ENCODE measurements at regions not wholly inside any gene's neighbourhood (a gene's known extent, or its start where the extent isn't known, plus 50 kb on each side); places are given as distances from the start of the nearest gene placed in this dataset.
"Not testable (repeated sequence)": the region's sequence is repeated elsewhere in the genome, so short reads cannot be mapped to it uniquely, and the experiment has no call there.

- DNase-seq (no peak), ATAC-seq (no peak)
- H3K9me3 ChIP-seq (ENCODE audit: control insufficient read depth, low read length, poor library complexity, severe bottlenecking) = no peaks in the 10 kb centered on the region
- H3K27ac Mint-ChIP-seq = no peak overlapping the region
- peaks cover 23% of the 10 kb centered on the region for H3K27me3 Mint-ChIP-seq
- H3K36me3 Mint-ChIP-seq (ENCODE audit: low read depth) = peaks cover 2% of the 10 kb centered on the region
- H3K4me3 Mint-ChIP-seq = no peak overlapping the region
- no peaks in the 10 kb centered on the region for H3K4me1 Mint-ChIP-seq
These were observed 152.6 kb upstream of the SEMA6A start for GRCh38 chr5:116727248-116727647.

- H3K4me1 Mint-ChIP-seq; H3K27ac Mint-ChIP-seq; ATAC-seq; DNase-seq; H3K4me3 Mint-ChIP-seq; H3K9me3 ChIP-seq (ENCODE audit: control insufficient read depth, low read length, poor library complexity, severe bottlenecking); H3K36me3 Mint-ChIP-seq (ENCODE audit: low read depth): not testable (repeated sequence)
- H3K27me3 Mint-ChIP-seq = peaks cover 23% of the 10 kb centered on the region
These were observed 151.6 kb upstream of the SEMA6A start for GRCh38 chr5:116726180-116726579.

- peaks cover 2% of the 10 kb centered on the region for H3K36me3 Mint-ChIP-seq (ENCODE audit: low read depth)
- H3K9me3 ChIP-seq (ENCODE audit: control insufficient read depth, low read length, poor library complexity, severe bottlenecking) = no peaks in the 10 kb centered on the region
- no peak overlapping the region for H3K27ac Mint-ChIP-seq
- ATAC-seq (no peak), DNase-seq (no peak)
- no peak overlapping the region for H3K4me3 Mint-ChIP-seq
- peaks cover 23% of the 10 kb centered on the region for H3K27me3 Mint-ChIP-seq
- no peaks in the 10 kb centered on the region for H3K4me1 Mint-ChIP-seq
These were observed 150.3 kb upstream of the SEMA6A start for GRCh38 chr5:116724971-116725370.

GRCh38 chr5:116722651-116723050, 148.0 kb upstream of the SEMA6A start:
- ATAC-seq (no peak), DNase-seq (no peak)
- H3K4me3 Mint-ChIP-seq = no peak overlapping the region
- H3K36me3 Mint-ChIP-seq (ENCODE audit: low read depth) = peaks cover 2% of the 10 kb centered on the region
- H3K27me3 Mint-ChIP-seq = peaks cover 30% of the 10 kb centered on the region
- no peaks in the 10 kb centered on the region for H3K9me3 ChIP-seq (ENCODE audit: control insufficient read depth, low read length, poor library complexity, severe bottlenecking)
- no peak overlapping the region for H3K27ac Mint-ChIP-seq
- no peaks in the 10 kb centered on the region for H3K4me1 Mint-ChIP-seq

GRCh38 chr5:116719106-116719505, 144.5 kb upstream of the SEMA6A start:
- no peaks in the 10 kb centered on the region for H3K9me3 ChIP-seq (ENCODE audit: control insufficient read depth, low read length, poor library complexity, severe bottlenecking)
- H3K27ac Mint-ChIP-seq = no peak overlapping the region
- H3K27me3 Mint-ChIP-seq = peaks cover 24% of the 10 kb centered on the region
- ATAC-seq (no peak), DNase-seq (no peak)
- no peaks in the 10 kb centered on the region for H3K36me3 Mint-ChIP-seq (ENCODE audit: low read depth)
- H3K4me3 Mint-ChIP-seq = no peak overlapping the region
- H3K4me1 Mint-ChIP-seq = no peaks in the 10 kb centered on the region

GRCh38 chr5:116718317-116718716, 143.7 kb upstream of the SEMA6A start:
- H3K9me3 ChIP-seq (ENCODE audit: control insufficient read depth, low read length, poor library complexity, severe bottlenecking) = no peaks in the 10 kb centered on the region
- ATAC-seq (no peak), DNase-seq (no peak)
- no peaks in the 10 kb centered on the region for H3K4me1 Mint-ChIP-seq
- H3K27ac Mint-ChIP-seq = no peak overlapping the region
- H3K27me3 Mint-ChIP-seq = peaks cover 22% of the 10 kb centered on the region
- H3K4me3 Mint-ChIP-seq = no peak overlapping the region
- H3K36me3 Mint-ChIP-seq (ENCODE audit: low read depth) = no peaks in the 10 kb centered on the region

- no peak for DNase-seq
- no peaks in the 10 kb centered on the region for H3K36me3 Mint-ChIP-seq (ENCODE audit: low read depth)
- H3K9me3 ChIP-seq (ENCODE audit: control insufficient read depth, low read length, poor library complexity, severe bottlenecking) = no peaks in the 10 kb centered on the region
- no peak for ATAC-seq
- no peak overlapping the region for H3K27ac Mint-ChIP-seq
- no peaks in the 10 kb centered on the region for H3K27me3 Mint-ChIP-seq
- H3K4me1 Mint-ChIP-seq = no peaks in the 10 kb centered on the region
- no peak overlapping the region for H3K4me3 Mint-ChIP-seq
These were observed 134.5 kb upstream of the SEMA6A start for GRCh38 chr5:116709082-116709481.

- not testable (repeated sequence) for H3K4me3 Mint-ChIP-seq; H3K9me3 ChIP-seq (ENCODE audit: control insufficient read depth, low read length, poor library complexity, severe bottlenecking); H3K4me1 Mint-ChIP-seq; H3K36me3 Mint-ChIP-seq (ENCODE audit: low read depth); DNase-seq; ATAC-seq; H3K27ac Mint-ChIP-seq; H3K27me3 Mint-ChIP-seq
These were observed 130.5 kb upstream of the SEMA6A start for GRCh38 chr5:116705121-116705519.

- DNase-seq = no peak
- no peaks in the 10 kb centered on the region for H3K9me3 ChIP-seq (ENCODE audit: control insufficient read depth, low read length, poor library complexity, severe bottlenecking)
- ATAC-seq = no peak
- Mint-ChIP-seq H3K27ac (no peak overlapping the region), H3K27me3 (no peaks in the 10 kb centered on the region), H3K4me3 (no peak overlapping the region), H3K4me1 (no peaks in the 10 kb centered on the region), H3K36me3 (ENCODE audit: low read depth) (no peaks in the 10 kb centered on the region)
These were observed 129.3 kb upstream of the SEMA6A start for GRCh38 chr5:116703941-116704340.

- no peaks in the 10 kb centered on the region for H3K9me3 ChIP-seq (ENCODE audit: control insufficient read depth, low read length, poor library complexity, severe bottlenecking)
- DNase-seq = no peak
- ATAC-seq = no peak
- H3K4me3 Mint-ChIP-seq = no peak overlapping the region
- H3K27me3 Mint-ChIP-seq = no peaks in the 10 kb centered on the region
- H3K36me3 Mint-ChIP-seq (ENCODE audit: low read depth) = no peaks in the 10 kb centered on the region
- H3K4me1 Mint-ChIP-seq = no peaks in the 10 kb centered on the region
- H3K27ac Mint-ChIP-seq = no peak overlapping the region
These were observed 128.7 kb upstream of the SEMA6A start for GRCh38 chr5:116703328-116703727.

- no peaks in the 10 kb centered on the region for H3K4me1 Mint-ChIP-seq
- H3K4me3 Mint-ChIP-seq = no peak overlapping the region
These were observed 128.2 kb upstream of the SEMA6A start for GRCh38 chr5:116702776-116703175.

GRCh38 chr5:116699332-116699731, 124.7 kb upstream of the SEMA6A start:
- no peaks in the 10 kb centered on the region for H3K4me1 Mint-ChIP-seq
- H3K4me3 Mint-ChIP-seq = no peak overlapping the region
- H3K36me3 Mint-ChIP-seq (ENCODE audit: low read depth) = no peaks in the 10 kb centered on the region
- H3K9me3 ChIP-seq (ENCODE audit: control insufficient read depth, low read length, poor library complexity, severe bottlenecking) = no peaks in the 10 kb centered on the region
- no peaks in the 10 kb centered on the region for H3K27me3 Mint-ChIP-seq
- H3K27ac Mint-ChIP-seq = no peak overlapping the region
- DNase-seq (no peak), ATAC-seq (no peak)

More at GRCh38 chr5:116702776-116703175, 128.2 kb upstream of the SEMA6A start:
- no peaks in the 10 kb centered on the region for H3K27me3 Mint-ChIP-seq
- no peaks in the 10 kb centered on the region for H3K9me3 ChIP-seq (ENCODE audit: control insufficient read depth, low read length, poor library complexity, severe bottlenecking)
- ATAC-seq = no peak
- H3K27ac Mint-ChIP-seq = no peak overlapping the region
- no peak for DNase-seq
- H3K36me3 Mint-ChIP-seq (ENCODE audit: low read depth) = no peaks in the 10 kb centered on the region

- Mint-ChIP-seq H3K27ac (no peak overlapping the region), H3K4me3 (no peak overlapping the region), H3K4me1 (no peaks in the 10 kb centered on the region), H3K27me3 (peaks cover 5% of the 10 kb centered on the region), H3K36me3 (ENCODE audit: low read depth) (no peaks in the 10 kb centered on the region)
- DNase-seq = no peak
- no peak for ATAC-seq
- H3K9me3 ChIP-seq (ENCODE audit: control insufficient read depth, low read length, poor library complexity, severe bottlenecking) = no peaks in the 10 kb centered on the region
These were observed 121.7 kb upstream of the SEMA6A start for GRCh38 chr5:116696366-116696765.

GRCh38 chr5:116695681-116696080, 121.1 kb upstream of the SEMA6A start:
- Mint-ChIP-seq H3K27me3 (peaks cover 5% of the 10 kb centered on the region), H3K4me1 (no peaks in the 10 kb centered on the region), H3K27ac (no peak overlapping the region), H3K36me3 (ENCODE audit: low read depth) (no peaks in the 10 kb centered on the region), H3K4me3 (no peak overlapping the region)
- ATAC-seq = no peak
- no peaks in the 10 kb centered on the region for H3K9me3 ChIP-seq (ENCODE audit: control insufficient read depth, low read length, poor library complexity, severe bottlenecking)
- no peak for DNase-seq

- DNase-seq (no peak), ATAC-seq (no peak)
- no peak overlapping the region for H3K4me3 Mint-ChIP-seq
- no peaks in the 10 kb centered on the region for H3K9me3 ChIP-seq (ENCODE audit: control insufficient read depth, low read length, poor library complexity, severe bottlenecking)
- no peaks in the 10 kb centered on the region for H3K36me3 Mint-ChIP-seq (ENCODE audit: low read depth)
- no peaks in the 10 kb centered on the region for H3K4me1 Mint-ChIP-seq
- peaks cover 31% of the 10 kb centered on the region for H3K27me3 Mint-ChIP-seq
- no peak overlapping the region for H3K27ac Mint-ChIP-seq
These were observed 111.8 kb upstream of the SEMA6A start for GRCh38 chr5:116686438-116686837.

Measured in T-helper 17 cell (primary cell).